ENCODE measurements at regions not wholly inside any gene's neighbourhood (a gene's known extent, or its start where the extent isn't known, plus 50 kb on each side); places are given as distances from the start of the nearest gene placed in this dataset.

DNA sequence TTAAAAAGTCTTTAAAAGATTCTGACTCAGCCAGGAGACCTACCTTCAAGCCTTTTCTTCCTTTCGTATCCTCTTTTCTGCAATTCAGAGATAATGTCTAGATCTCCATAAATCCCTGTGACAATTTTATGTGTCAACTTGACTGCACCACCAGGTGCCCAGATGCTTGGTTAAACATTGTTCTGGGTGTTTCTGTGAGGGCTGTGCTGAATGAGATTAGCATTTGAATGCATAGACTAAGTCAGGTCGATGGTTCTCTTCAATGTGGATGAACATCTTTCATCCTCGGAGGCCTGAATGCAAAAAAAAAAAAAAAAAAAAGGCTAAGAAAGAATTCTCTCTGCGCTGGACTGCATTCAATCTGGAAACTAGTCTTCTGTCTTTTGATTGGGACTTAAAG lies 1082.7 kb downstream of the NLGN4X start:
- intact Hi-C loops (cut with micrococcal nuclease) (no loop called here), dilution Hi-C loops (cut with MboI; ENCODE audit: extremely low pct_ligation_motif_present, low sequenced_read_pairs) (no loop called here)
- no peak overlapping the region for H2AFZ ChIP-seq (ENCODE audit: low read depth, low read length)
- DNase-seq (ENCODE audit: low read depth, low spot score) (no peak), FAIRE-seq (no peak)
- no peaks in the 10 kb centered on the region for H3K9me3 ChIP-seq (replicated peaks; ENCODE audit: control insufficient read depth, insufficient read depth, low read length)
- no peaks in the 10 kb centered on the region for H3K9me1 ChIP-seq (replicated peaks; ENCODE audit: control insufficient read depth, extremely low read depth, insufficient read depth, low read length)
- CTCF ChIA-PET: no interaction called here
- H3K4me1 ChIP-seq (ENCODE audit: control insufficient read depth, extremely low read depth, insufficient read depth, low read length): no peaks in the 10 kb centered on the region
- no peak overlapping the region for H3K4me3 ChIP-seq (replicated peaks in 1 of 3; ENCODE audit: insufficient read depth in 1 of 3, low read depth in 1 of 3, low read length in 3 of 3)
- H3K27ac ChIP-seq (ENCODE audit: insufficient read depth, low read depth, low read length): no peak overlapping the region
- H3K79me2 ChIP-seq (ENCODE audit: control insufficient read depth, insufficient read depth, low read length): no peaks in the 10 kb centered on the region
- TF ChIP-seq GATA2 (IDR thresholded peaks at IDR 0.05; ENCODE audit: insufficient read depth, insufficient read length, low read depth, low read length) (no peak), POLR2AphosphoS5 (IDR thresholded peaks at IDR 0.05; ENCODE audit: insufficient read depth, low read depth, low read length) (no peak), JUN (IDR thresholded peaks at IDR 0.05; ENCODE audit: borderline replicate concordance, insufficient read depth, insufficient read length, low read depth) (no peak), MYC (IDR thresholded peaks at IDR 0.05; ENCODE audit: low read depth, low read length) (no peak), FOS (IDR thresholded peaks at IDR 0.05; ENCODE audit: borderline replicate concordance, insufficient read depth, low read length) (no peak), POLR2A (IDR thresholded peaks at IDR 0.05; ENCODE audit: low read depth, low read length) (no peak), EZH2 (IDR thresholded peaks at IDR 0.05; ENCODE audit: borderline replicate concordance, low read depth, low read length, severe bottlenecking) (no peak)
- TF ChIP-seq, protein P1, sequence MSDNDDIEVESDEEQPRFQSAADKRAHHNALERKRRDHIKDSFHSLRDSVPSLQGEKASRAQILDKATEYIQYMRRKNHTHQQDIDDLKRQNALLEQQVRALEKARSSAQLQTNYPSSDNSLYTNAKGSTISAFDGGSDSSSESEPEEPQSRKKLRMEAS (IDR thresholded peaks at IDR 0.05; ENCODE audit: insufficient read depth, insufficient read length): no peak
- TF ChIP-seq, protein P2, sequence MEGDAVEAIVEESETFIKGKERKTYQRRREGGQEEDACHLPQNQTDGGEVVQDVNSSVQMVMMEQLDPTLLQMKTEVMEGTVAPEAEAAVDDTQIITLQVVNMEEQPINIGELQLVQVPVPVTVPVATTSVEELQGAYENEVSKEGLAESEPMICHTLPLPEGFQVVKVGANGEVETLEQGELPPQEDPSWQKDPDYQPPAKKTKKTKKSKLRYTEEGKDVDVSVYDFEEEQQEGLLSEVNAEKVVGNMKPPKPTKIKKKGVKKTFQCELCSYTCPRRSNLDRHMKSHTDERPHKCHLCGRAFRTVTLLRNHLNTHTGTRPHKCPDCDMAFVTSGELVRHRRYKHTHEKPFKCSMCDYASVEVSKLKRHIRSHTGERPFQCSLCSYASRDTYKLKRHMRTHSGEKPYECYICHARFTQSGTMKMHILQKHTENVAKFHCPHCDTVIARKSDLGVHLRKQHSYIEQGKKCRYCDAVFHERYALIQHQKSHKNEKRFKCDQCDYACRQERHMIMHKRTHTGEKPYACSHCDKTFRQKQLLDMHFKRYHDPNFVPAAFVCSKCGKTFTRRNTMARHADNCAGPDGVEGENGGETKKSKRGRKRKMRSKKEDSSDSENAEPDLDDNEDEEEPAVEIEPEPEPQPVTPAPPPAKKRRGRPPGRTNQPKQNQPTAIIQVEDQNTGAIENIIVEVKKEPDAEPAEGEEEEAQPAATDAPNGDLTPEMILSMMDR (IDR thresholded peaks at IDR 0.05; ENCODE audit: extremely low read depth in 1 of 2, insufficient read depth in 1 of 2, low read depth in 1 of 2, low read length in 2 of 2): no peak
- H3K4me2 ChIP-seq (ENCODE audit: insufficient read depth, low read length): no peak overlapping the region
- no peak overlapping the region for H3K9ac ChIP-seq (replicated peaks; ENCODE audit: extremely low read depth, insufficient read depth, low read length)
- H3K27me3 ChIP-seq (ENCODE audit: control insufficient read depth in 2 of 2, insufficient read depth in 2 of 2, low read length in 2 of 2): no peaks in the 10 kb centered on the region
- H4K20me1 ChIP-seq (replicated peaks; ENCODE audit: control insufficient read depth, extremely low read depth, insufficient read depth, low read length): no peaks in the 10 kb centered on the region
- no peaks in the 10 kb centered on the region for H3K36me3 ChIP-seq (ENCODE audit: control insufficient read depth in 2 of 2, extremely low read depth in 1 of 2, insufficient read depth in 2 of 2, low read length in 2 of 2)
- POLR2A ChIA-PET: no interaction called here
- BruUV-seq (replicated peaks): no TSS peak
